Ovary (tissue), 7 donors: ENCODE measurements at regions not wholly inside any gene's neighbourhood (a gene's known extent, or its start where the extent isn't known, plus 50 kb on each side); places are given as distances from the start of the nearest gene placed in this dataset.

Experiments used
- DNase-seq, 5 donors: peaks; one replicate each; pipeline ENCODE4 v3.0.0-alpha.2; 2019 to 2020
- H3K27ac ChIP-seq, 2 donors: fragments of 200-600 bp; one replicate each; pipeline versions ENCODE4 v1.5.1 to v1.8.0; 2019 to 2022
- H3K27me3 ChIP-seq: fragments of 200-600 bp; one replicate; pipeline ENCODE4 v1.8.0; 2022
- H3K36me3 ChIP-seq: fragments of 200-600 bp; sonication (generic); one replicate; pipeline ENCODE4 v1.5.1; 2019
- H3K4me1 ChIP-seq: one replicate; pipeline ENCODE4 v1.8.1; 2013; ENCODE audit warnings: mild to moderate bottlenecking, moderate library complexity; ENCODE audit not compliant: insufficient read depth
- H3K4me3 ChIP-seq: fragments of 200-600 bp; sonication (generic); one replicate; pipeline ENCODE4 v1.5.1; 2017
- H3K9me3 ChIP-seq, 2 donors: fragments of 200-600 bp in 1 of 2; sonication (generic) in 1 of 2; one replicate each; pipeline versions ENCODE4 v1.5.1 to v1.8.1; 2013 to 2019; ENCODE audit warnings: mild to moderate bottlenecking in 1 of 2, moderate library complexity in 1 of 2
- EP300 ChIP-seq: sonication (generic); formaldehyde crosslinking; IDR thresholded peaks from one replicate; pipeline ENCODE4 v1.6.1; 2017; ENCODE audit warnings: antibody characterized with exemption
- POLR2A ChIP-seq: fragments of 450-650 bp; IDR thresholded peaks from one replicate; pipeline ENCODE4 v1.6.1; 2017; ENCODE audit warnings: antibody characterized with exemption, mild to moderate bottlenecking, moderate library complexity
- WGBS, 3 donors: extraction: QIAGEN DNeasy Blood & Tissue Kit in 1 of 3; methylation state at CpG; one replicate each; pipeline versions ENCODE4 v1.1.5 to v1.1.7; 2013 to 2017; 5-methylcytosine and 5-hydroxymethylcytosine counted together
- intact Hi-C, 4 donors: fragments of 100-400 bp; cut with DNase I; formaldehyde crosslinking; loops; one replicate each; pipeline versions ENCODE4 v1.11.0 to v1.15.1; 2022 to 2023
- TF ChIP-seq, protein P1 (sequence below), 3 donors: fragments of 450-650 bp in 2 of 3; fragments of 200-600 bp in 1 of 3; IDR thresholded peaks; one replicate each; pipeline versions ENCODE4 v1.5.1 to v1.8.0; 2016 to 2022; ENCODE audit warnings: antibody characterized with exemption in 3 of 3, mild to moderate bottlenecking in 1 of 3
- donor health status: DM: no; HTN: no; CAD: no; lungs with moderate emphysema.
- donor health status: DM: no; HTN: no; CAD: no.
- donor health status: Bipolar disorder and iron deficiency.
- donor health status: DM: no; HTN: no; CAD: no.
- donor health status: DM: yes; HTN: yes; CAD: no.

DNA sequence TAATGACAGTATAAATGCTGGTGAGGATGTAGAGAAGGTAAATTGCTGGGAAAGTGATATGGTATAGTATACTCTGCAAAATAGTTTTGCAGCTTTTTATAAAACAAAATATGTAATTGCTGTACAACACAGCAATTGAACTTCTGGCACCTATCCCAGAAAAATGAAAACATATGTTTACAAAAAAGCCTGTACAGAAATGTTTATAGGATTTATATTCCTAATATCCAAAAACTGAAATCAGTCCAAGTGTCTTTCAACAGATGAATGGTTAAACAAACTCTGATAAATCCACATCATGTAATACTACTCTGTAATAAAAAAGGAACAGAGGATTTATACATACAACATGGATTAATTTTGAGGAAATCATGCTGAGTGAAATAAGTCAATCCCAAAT is 198.4 kb upstream of the ACTRT1 start:
- no peaks in the 10 kb centered on the region for H3K27me3 ChIP-seq
- H3K4me1 ChIP-seq = no peaks in the 10 kb centered on the region
- no peaks in the 10 kb centered on the region for H3K36me3 ChIP-seq
- no peaks in the 10 kb centered on the region for H3K9me3 ChIP-seq
- intact Hi-C loops = no loop called here
- H3K4me3 ChIP-seq = no peak overlapping the region
- TF ChIP-seq EP300 (no peak), POLR2A (no peak)
- TF ChIP-seq, protein P1, sequence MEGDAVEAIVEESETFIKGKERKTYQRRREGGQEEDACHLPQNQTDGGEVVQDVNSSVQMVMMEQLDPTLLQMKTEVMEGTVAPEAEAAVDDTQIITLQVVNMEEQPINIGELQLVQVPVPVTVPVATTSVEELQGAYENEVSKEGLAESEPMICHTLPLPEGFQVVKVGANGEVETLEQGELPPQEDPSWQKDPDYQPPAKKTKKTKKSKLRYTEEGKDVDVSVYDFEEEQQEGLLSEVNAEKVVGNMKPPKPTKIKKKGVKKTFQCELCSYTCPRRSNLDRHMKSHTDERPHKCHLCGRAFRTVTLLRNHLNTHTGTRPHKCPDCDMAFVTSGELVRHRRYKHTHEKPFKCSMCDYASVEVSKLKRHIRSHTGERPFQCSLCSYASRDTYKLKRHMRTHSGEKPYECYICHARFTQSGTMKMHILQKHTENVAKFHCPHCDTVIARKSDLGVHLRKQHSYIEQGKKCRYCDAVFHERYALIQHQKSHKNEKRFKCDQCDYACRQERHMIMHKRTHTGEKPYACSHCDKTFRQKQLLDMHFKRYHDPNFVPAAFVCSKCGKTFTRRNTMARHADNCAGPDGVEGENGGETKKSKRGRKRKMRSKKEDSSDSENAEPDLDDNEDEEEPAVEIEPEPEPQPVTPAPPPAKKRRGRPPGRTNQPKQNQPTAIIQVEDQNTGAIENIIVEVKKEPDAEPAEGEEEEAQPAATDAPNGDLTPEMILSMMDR (IDR thresholded peaks at IDR 0.05) = no peak
- DNase-seq = no peak
- H3K27ac ChIP-seq = no peak overlapping the region

DNA sequence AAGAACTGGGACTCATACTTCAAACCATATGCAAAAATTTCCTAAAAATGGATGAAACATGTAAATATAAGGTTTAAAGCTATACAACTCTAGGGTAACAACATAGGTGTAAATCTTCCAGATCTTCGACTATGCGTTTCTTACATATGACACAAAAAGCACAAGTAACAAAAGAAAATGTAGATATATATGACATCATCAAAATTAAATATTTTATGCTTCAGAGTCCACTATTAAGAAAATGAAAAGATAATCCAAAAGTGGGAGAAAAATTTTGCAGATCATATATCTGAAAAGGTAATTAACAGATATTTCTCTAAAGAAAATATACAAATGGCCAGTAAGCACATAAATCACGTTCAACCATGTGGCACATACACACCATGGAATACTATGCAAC is 164.2 kb upstream of the ACTRT1 start:
- Histone ChIP-seq H3K27ac (no peak overlapping the region), H3K36me3 (no peaks in the 10 kb centered on the region), H3K4me1 (no peaks in the 10 kb centered on the region), H3K9me3 (no peaks in the 10 kb centered on the region), H3K27me3 (no peaks in the 10 kb centered on the region), H3K4me3 (no peak overlapping the region)
- TF ChIP-seq POLR2A (no peak), EP300 (no peak)
- TF ChIP-seq, protein P1 (IDR thresholded peaks at IDR 0.05) = no peak
- WGBS, 3 donors = 79 to 85% (median 80%) methylated on average over 3 of the region's 3 CpGs
- intact Hi-C loops = no loop called here
- no peak for DNase-seq

DNA sequence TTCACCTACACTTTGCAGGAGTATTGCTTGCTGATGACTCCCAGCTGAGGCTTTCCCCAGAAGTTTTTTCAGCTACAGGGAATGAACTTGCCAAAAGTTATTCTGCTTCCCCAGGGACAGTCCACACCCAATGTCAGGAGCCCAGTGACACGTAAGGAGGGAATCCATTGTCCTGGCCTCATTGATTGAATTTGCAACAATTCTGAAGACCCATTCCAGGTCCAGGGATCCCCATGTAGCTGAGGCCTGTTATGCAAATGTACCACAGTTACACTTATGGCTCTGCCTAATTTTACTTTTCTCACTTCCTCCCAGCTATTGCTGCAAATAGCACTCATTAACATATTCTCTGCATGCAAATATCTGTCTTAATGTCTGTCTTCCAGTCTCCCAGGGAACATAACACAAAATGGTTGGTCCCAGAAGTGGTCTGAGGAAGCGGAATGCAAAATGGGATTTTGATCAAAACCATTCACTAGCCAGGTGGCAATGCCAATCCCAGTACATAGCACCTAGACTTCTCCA is 113.7 kb upstream of the ACTRT1 start:
- TF ChIP-seq EP300 = no peak
- intact Hi-C loops = no loop called here
- H3K4me3 ChIP-seq = no peak overlapping the region
- 71 to 78% (median 71%) methylated on average over 2 of the region's 2 CpGs for WGBS, 3 donors
- H3K4me1 ChIP-seq = no peaks in the 10 kb centered on the region
- no peaks in the 10 kb centered on the region for H3K9me3 ChIP-seq
- DNase-seq = no peak
- H3K27ac ChIP-seq = no peak overlapping the region
- H3K36me3 ChIP-seq = no peaks in the 10 kb centered on the region
- H3K27me3 ChIP-seq = no peaks in the 10 kb centered on the region

DNA sequence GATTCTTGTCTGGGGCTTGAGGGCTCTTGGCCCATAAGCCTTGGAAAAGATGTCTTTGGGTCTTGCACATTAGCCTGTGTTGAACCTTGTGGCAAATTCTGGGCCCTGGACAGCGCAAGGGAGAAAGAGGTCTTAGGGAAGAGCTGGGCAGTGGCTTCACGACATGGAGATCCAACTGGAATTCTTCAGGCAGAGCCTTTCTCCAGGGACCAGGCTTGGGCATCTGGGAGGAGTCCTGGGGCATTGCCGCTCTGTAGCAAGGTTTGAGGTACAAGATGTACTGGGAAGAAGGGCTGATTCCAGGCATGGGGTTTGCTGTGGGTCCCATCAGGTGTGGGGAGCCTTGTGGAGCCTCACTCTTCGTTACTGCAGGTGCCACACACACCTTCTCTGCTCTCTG is 104.0 kb upstream of the ACTRT1 start:
- no peak overlapping the region for H3K4me3 ChIP-seq
- H3K9me3 ChIP-seq = peaks cover 0 to 4% of the 10 kb centered on the region in 2 donors
- no peak overlapping the region for H3K27ac ChIP-seq
- no peaks in the 10 kb centered on the region for H3K36me3 ChIP-seq
- intact Hi-C loops = no loop called here
- H3K27me3 ChIP-seq = no peaks in the 10 kb centered on the region
- no peak for DNase-seq
- TF ChIP-seq POLR2A (no peak), EP300 (no peak)
- TF ChIP-seq, protein P1 (IDR thresholded peaks at IDR 0.05) = no peak
- H3K4me1 ChIP-seq = no peaks in the 10 kb centered on the region
- WGBS, 3 donors = 58 to 62% (median 59%) methylated on average over 4 of the region's 4 CpGs

DNA sequence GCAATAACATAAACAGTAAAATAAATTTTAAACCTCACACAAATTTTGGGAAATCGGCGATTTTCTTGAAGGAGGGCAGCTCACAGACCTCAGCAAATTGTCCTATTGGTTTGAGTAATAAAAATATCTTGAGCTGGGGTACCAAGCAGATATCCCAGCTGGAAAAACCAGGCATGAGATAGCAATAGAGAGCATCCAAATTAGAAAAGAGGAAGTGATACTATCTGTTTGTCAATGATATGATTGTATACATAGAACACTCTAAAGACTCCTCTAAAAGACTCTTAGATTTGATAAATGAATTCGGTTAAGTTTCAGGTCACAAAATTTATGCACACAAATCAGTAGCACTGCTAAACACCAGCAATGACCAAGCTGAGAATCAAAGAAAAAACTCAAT is 90.5 kb upstream of the ACTRT1 start:
- WGBS, 3 donors = 76 to 80% (median 76%) methylated on average over 3 of the region's 3 CpGs
- no peak overlapping the region for H3K4me3 ChIP-seq
- intact Hi-C loops = no loop called here
- no peaks in the 10 kb centered on the region for H3K9me3 ChIP-seq
- no peaks in the 10 kb centered on the region for H3K4me1 ChIP-seq
- TF ChIP-seq EP300 (no peak), POLR2A (no peak)
- TF ChIP-seq, protein P1 (IDR thresholded peaks at IDR 0.05) = no peak
- H3K27ac ChIP-seq = no peak overlapping the region
- no peak for DNase-seq
- H3K36me3 ChIP-seq = no peaks in the 10 kb centered on the region
- no peaks in the 10 kb centered on the region for H3K27me3 ChIP-seq
